ENCODE measurements at regions not wholly inside any gene's neighbourhood (a gene's known extent, or its start where the extent isn't known, plus 50 kb on each side); places are given as distances from the start of the nearest gene placed in this dataset.
"Not testable (repeated sequence)": the region's sequence is repeated elsewhere in the genome, so short reads cannot be mapped to it uniquely, and the experiment has no call there.

DNA sequence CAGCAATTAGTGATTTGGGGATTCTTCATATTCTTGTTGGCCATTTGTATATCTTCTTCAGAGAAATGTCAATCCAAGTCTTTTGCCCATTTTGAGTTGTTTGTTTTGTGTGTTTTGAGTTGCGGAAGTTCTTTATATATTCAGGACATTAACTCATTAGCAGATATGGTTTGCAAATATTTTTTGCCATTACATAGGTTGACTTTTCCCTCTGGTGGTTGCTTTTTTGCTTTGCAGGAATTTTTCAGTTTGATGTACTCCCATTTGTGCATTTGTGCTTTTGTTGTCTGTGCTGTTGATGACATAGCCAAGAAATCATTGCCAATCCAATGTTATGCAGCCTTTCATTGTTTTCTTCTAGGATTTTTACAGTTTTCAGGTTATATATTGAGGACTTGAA, 63.6 kb upstream of the DNAJC1 start:
- WGBS, 2 donors: 100% methylated on average over 1 of the region's 1 CpG

DNA sequence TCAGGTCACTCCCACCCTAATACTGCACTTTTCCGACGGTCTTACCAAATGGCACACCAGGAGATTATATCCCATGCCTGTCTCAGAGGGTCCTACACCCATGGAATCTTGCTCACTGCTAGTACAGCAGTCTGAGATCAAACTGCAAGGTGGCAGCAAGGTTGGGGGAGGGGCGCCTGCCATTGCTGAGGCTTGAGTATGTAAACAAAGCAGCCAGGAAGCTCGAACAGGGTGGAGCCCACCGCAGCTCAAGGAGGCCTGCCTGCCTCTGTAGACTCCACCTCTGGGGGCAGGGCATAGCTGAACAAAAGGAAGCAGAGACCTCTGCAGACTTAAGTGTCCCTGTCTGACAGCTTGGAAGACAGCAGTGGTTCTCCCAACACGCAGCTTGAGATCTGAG, 57.5 kb upstream of the DNAJC1 start:
- H3K4me1 ChIP-seq; H3K27me3 ChIP-seq; H3K36me3 ChIP-seq; intact Hi-C loops (cut with DNase I); H3K27ac ChIP-seq; DNase-seq; H3K9me3 ChIP-seq; H3K4me3 ChIP-seq (replicated peaks in 1 of 3): not testable (repeated sequence)
- 92 to 93% methylated on average over 5 to 6 of the region's 6 CpGs for WGBS, 2 donors

More for the DNA sequence above, 63.6 kb upstream of the DNAJC1 start:
- DNase-seq: no peak
- Histone ChIP-seq H3K4me1 (no peaks in the 10 kb centered on the region), H3K36me3 (no peaks in the 10 kb centered on the region), H3K27me3 (no peaks in the 10 kb centered on the region), H3K27ac (no peak overlapping the region), H3K4me3 (replicated peaks in 1 of 3) (no peak overlapping the region), H3K9me3 (no peaks in the 10 kb centered on the region)
- intact Hi-C loops (cut with DNase I): no loop called here
- TF ChIP-seq, protein P1, sequence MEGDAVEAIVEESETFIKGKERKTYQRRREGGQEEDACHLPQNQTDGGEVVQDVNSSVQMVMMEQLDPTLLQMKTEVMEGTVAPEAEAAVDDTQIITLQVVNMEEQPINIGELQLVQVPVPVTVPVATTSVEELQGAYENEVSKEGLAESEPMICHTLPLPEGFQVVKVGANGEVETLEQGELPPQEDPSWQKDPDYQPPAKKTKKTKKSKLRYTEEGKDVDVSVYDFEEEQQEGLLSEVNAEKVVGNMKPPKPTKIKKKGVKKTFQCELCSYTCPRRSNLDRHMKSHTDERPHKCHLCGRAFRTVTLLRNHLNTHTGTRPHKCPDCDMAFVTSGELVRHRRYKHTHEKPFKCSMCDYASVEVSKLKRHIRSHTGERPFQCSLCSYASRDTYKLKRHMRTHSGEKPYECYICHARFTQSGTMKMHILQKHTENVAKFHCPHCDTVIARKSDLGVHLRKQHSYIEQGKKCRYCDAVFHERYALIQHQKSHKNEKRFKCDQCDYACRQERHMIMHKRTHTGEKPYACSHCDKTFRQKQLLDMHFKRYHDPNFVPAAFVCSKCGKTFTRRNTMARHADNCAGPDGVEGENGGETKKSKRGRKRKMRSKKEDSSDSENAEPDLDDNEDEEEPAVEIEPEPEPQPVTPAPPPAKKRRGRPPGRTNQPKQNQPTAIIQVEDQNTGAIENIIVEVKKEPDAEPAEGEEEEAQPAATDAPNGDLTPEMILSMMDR (IDR thresholded peaks at IDR 0.05): no peak
- no peak for TF ChIP-seq POLR2A (IDR thresholded peaks at IDR 0.05)

DNA sequence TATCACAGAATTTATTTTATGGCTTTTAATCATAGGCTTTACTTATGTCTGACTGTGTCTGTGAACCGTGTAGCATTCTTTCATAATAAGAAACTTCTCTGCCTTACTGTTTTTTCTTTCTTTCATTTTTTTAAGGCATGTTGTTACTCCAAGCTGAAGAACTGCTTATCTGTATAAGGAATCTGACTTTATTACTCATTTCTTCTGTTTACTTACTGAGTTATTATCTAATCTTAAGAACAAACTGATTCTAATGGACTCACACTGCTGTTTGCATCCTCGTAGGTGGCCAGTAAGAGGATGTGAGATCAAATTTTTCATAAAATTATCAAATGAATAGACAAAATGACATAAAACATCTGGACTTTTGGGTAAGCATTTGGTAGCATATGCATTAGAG, 54.7 kb upstream of the DNAJC1 start:
- WGBS, 2 donors: 76 to 79% methylated on average over 2 of the region's 2 CpGs
- no peaks in the 10 kb centered on the region for H3K4me1 ChIP-seq
- no peak overlapping the region for H3K4me3 ChIP-seq (replicated peaks in 1 of 3)
- TF ChIP-seq, protein P1 (IDR thresholded peaks at IDR 0.05): no peak
- TF ChIP-seq POLR2A (IDR thresholded peaks at IDR 0.05): no peak
- H3K27ac ChIP-seq: no peak overlapping the region
- no peak for DNase-seq
- no peaks in the 10 kb centered on the region for H3K36me3 ChIP-seq
- intact Hi-C loops (cut with DNase I): no loop called here
- no peaks in the 10 kb centered on the region for H3K27me3 ChIP-seq
- H3K9me3 ChIP-seq: no peaks in the 10 kb centered on the region

DNA sequence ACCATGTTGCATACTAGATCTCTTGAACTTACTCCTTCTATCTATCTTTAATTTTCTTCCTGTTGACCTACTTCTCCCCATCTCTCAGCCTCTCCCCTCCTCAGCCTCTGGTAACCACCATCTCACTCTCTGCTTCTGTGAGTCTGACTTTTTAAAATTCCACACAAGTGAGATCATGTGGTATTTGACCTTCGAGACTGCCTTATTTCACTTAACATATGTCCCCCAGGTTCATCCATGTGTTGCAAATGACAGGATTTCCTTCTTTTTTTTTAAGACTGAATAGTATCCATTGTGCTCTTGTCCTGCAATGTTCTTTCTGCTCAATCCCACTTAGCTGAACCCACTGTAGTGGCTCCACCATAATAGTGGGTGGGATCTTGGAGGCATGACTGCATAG, 51.4 kb upstream of the DNAJC1 start:
- TF ChIP-seq POLR2A (IDR thresholded peaks at IDR 0.05): no peak
- TF ChIP-seq, protein P1 (IDR thresholded peaks at IDR 0.05): no peak
- intact Hi-C loops (cut with DNase I): no loop called here
- Histone ChIP-seq H3K36me3 (no peaks in the 10 kb centered on the region), H3K9me3 (no peaks in the 10 kb centered on the region), H3K4me3 (replicated peaks in 1 of 3) (no peak overlapping the region), H3K4me1 (no peaks in the 10 kb centered on the region), H3K27me3 (no peaks in the 10 kb centered on the region), H3K27ac (no peak overlapping the region)
- WGBS, 2 donors: 62% methylated on average over 1 of the region's 1 CpG
- DNase-seq: no peak
